HepG2 (cell line): ENCODE measurements at regions not wholly inside any gene's neighbourhood (a gene's known extent, or its start where the extent isn't known, plus 50 kb on each side); places are given as distances from the start of the nearest gene placed in this dataset.

Experiments used
- ARNT ChIP-seq: fragments of 450-650 bp; IDR thresholded peaks from 2 replicates; pipeline ENCODE4 v1.6.1; 2017
- ATF7-NPFF ChIP-seq: sonication (generic); formaldehyde crosslinking; IDR thresholded peaks from 2 replicates; pipeline ENCODE4 v1.8.1; 2023; ENCODE audit warnings: mild to moderate bottlenecking, low read depth, missing genetic modification reagents, moderate library complexity
- EED ChIP-seq: sonication (generic); formaldehyde crosslinking; IDR thresholded peaks from 2 replicates; pipeline ENCODE4 v1.5.0; 2020; ENCODE audit warnings: mild to moderate bottlenecking, missing genetic modification reagents
- ELF1 ChIP-seq: sonication (generic); formaldehyde crosslinking; IDR thresholded peaks from 2 replicates; pipeline ENCODE4 v1.4.0; 2020; ENCODE audit warnings: missing genetic modification reagents
- FOXK1 ChIP-seq: sonication (generic); formaldehyde crosslinking; IDR thresholded peaks from 2 replicates; pipeline ENCODE4 v1.4.0; 2020; ENCODE audit warnings: low read depth, missing genetic modification reagents, borderline replicate concordance
- GABPA ChIP-seq, 2 experiments: IDR thresholded peaks; 2 replicates each; pipeline ENCODE4 v1.6.1; 2011 to 2016; ENCODE audit warnings: low read depth in 2 of 2, low read length in 1 of 2, missing biosample characterization in 1 of 2, missing genetic modification characterization in 1 of 2
- GABPB1 ChIP-seq: IDR thresholded peaks from 2 replicates; pipeline ENCODE4 v1.6.1; 2016; ENCODE audit warnings: mild to moderate bottlenecking, missing genetic modification reagents, moderate library complexity, missing compliant biosample characterization
- KLF9 ChIP-seq: IDR thresholded peaks from 2 replicates; pipeline ENCODE4 v1.6.1; 2016; ENCODE audit warnings: low read depth
- SAP130 ChIP-seq: IDR thresholded peaks from 2 replicates; pipeline ENCODE4 v1.6.1; 2016; ENCODE audit warnings: low read depth
- SOX6 ChIP-seq, 2 experiments: fragments of 450-650 bp in 1 of 2; sonication (generic) in 1 of 2; formaldehyde crosslinking in 1 of 2; IDR thresholded peaks; 2 replicates each; pipeline versions ENCODE4 v1.4.0 to v1.6.1; 2017 to 2020; ENCODE audit warnings: antibody characterized with exemption in 1 of 2, mild to moderate bottlenecking in 1 of 2, missing genetic modification reagents in 1 of 2
- SP1 ChIP-seq, 2 experiments: fragments of 450-650 bp in 1 of 2; sonication (generic) in 1 of 2; formaldehyde crosslinking in 1 of 2; IDR thresholded peaks; 2 replicates each; pipeline versions ENCODE4 v1.4.0 to v1.6.1; 2016 to 2020; ENCODE audit warnings: missing genetic modification reagents in 1 of 2
- SPEN ChIP-seq: sonication (generic); formaldehyde crosslinking; IDR thresholded peaks from 2 replicates; pipeline ENCODE4 v1.5.1; 2020; ENCODE audit warnings: low read depth, mild to moderate bottlenecking, missing genetic modification reagents
- TEAD3 ChIP-seq: optimal IDR thresholded peaks from 2 replicates; pipeline ENCODE3; 2016; ENCODE audit warnings: borderline replicate concordance
- YEATS2 ChIP-seq: sonication (generic); formaldehyde crosslinking; IDR thresholded peaks from 2 replicates; pipeline ENCODE4 v1.4.0; 2020; ENCODE audit warnings: missing genetic modification reagents, borderline replicate concordance
- ZFX ChIP-seq: sonication (generic); formaldehyde crosslinking; IDR thresholded peaks from 2 replicates; pipeline ENCODE4 v1.4.0; 2020; ENCODE audit warnings: mild to moderate bottlenecking, low read depth, missing genetic modification reagents, moderate library complexity
- ZNF501 ChIP-seq: sonication (generic); formaldehyde crosslinking; IDR thresholded peaks from 2 replicates; pipeline ENCODE4 v1.5.1; 2020; ENCODE audit warnings: mild to moderate bottlenecking, moderate library complexity, missing genetic modification reagents
- ZNF652 ChIP-seq: IDR thresholded peaks from 2 replicates; pipeline ENCODE4 v1.6.1; 2016; ENCODE audit warnings: low read depth, borderline replicate concordance
- TF ChIP-seq, protein P1 (sequence below): sonication (generic); formaldehyde crosslinking; IDR thresholded peaks from 2 replicates; pipeline ENCODE4 v1.4.0; 2020; ENCODE audit warnings: missing genetic modification reagents, borderline replicate concordance
- TF ChIP-seq, protein P2 (sequence below): sonication (generic); formaldehyde crosslinking; IDR thresholded peaks from 2 replicates; pipeline ENCODE4 v1.4.0; 2020; ENCODE audit warnings: mild to moderate bottlenecking, missing genetic modification reagents
- TF ChIP-seq, protein P3 (sequence below): IDR thresholded peaks from 2 replicates; pipeline ENCODE4 v1.6.1; 2016; ENCODE audit warnings: low read depth, borderline replicate concordance
- TF ChIP-seq, protein P4 (sequence below): sonication (generic); formaldehyde crosslinking; IDR thresholded peaks from 2 replicates; pipeline ENCODE4 v1.5.0; 2020; ENCODE audit warnings: mild to moderate bottlenecking, missing genetic modification reagents, borderline replicate concordance

DNA sequence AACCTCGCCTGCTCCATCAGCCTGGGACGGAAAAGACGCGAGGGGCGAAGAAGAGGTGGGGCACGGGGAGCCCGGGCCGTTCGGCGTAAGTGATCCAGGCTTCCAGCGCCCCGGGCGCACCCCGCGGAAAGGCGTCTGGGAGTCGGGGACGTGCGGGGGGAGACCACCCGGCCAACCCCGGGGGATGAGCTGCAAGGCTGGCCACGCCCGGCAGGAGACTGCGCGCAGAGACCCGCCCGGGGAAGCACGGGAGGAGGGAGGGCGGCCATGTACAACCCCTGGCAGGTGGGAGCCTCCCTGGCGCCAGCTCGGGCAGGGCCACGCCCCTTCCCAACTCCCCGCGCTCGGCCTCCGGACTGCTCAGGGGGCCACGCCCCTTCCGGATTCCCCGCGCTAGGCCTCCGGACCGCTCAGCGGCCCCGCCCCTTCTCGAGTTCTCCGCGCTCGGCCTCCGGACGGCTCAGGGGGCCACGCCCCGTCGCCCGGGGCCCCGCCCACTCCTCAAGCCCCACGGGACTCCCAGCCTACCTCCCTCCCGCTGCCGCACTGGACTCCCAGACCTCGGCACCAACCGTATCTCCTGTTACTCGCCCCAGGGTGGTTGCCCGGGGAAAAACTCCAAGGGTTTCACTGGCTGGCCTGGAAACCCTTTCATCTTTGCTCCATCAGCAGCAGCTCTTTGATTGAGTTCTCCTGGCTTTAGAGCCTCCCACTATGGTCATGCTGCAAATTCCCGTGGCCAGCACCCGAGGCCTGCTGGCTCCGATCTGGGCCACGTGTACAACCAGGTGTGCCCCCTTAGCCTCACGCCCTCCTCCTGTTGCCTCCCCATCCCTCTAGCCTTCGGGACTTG is 284.4 kb downstream of the ZEB1 start (continued):
- TF ChIP-seq TEAD3 (CRISPR knock-in tag) (peak; percentile 24), SAP130 (CRISPR knock-in tag) (0 out of 2 replicates have a peak, but pooled peaks have one; percentile 23), KLF9 (CRISPR knock-in tag) (peak; percentile 81; the same call in 1 of the 2 replicates), SPEN (0 out of 2 replicates have a peak, but pooled peaks have one; percentile 18), GABPB1 (CRISPR knock-in tag) (peak; percentile 94), GABPA (IDR thresholded peaks at IDR 0.05; ENCODE audit: low read depth, low read length) (peak; percentile 43; the same call in 1 of the 2 replicates), GABPA (CRISPR knock-in tag; IDR thresholded peaks at IDR 0.05; ENCODE audit: low read depth) (peak; percentile 66), ELF1 (CRISPR knock-in tag) (0 out of 2 replicates have a peak, but pooled peaks have one; percentile 36), SP1 (IDR thresholded peaks at IDR 0.05) (no peak), SP1 (CRISPR knock-in tag; IDR thresholded peaks at IDR 0.05) (peak; percentile 68), ARNT (no peak), YEATS2 (CRISPR knock-in tag) (0 out of 2 replicates have a peak, but pooled peaks have one; percentile 36), ATF7-NPFF (CRISPR knock-in tag) (no peak), ZNF501 (CRISPR knock-in tag) (peak; percentile 35; the same call in 1 of the 2 replicates), EED (no peak), ZNF652 (CRISPR knock-in tag) (no peak), FOXK1 (CRISPR knock-in tag) (no peak), ZFX (CRISPR knock-in tag) (peak; percentile 43; the same call in 1 of the 2 replicates), SOX6 (IDR thresholded peaks at IDR 0.05) (no peak), SOX6 (CRISPR knock-in tag; IDR thresholded peaks at IDR 0.05) (peak; percentile 19; the same call in 1 of the 2 replicates)
- TF ChIP-seq, protein P1, sequence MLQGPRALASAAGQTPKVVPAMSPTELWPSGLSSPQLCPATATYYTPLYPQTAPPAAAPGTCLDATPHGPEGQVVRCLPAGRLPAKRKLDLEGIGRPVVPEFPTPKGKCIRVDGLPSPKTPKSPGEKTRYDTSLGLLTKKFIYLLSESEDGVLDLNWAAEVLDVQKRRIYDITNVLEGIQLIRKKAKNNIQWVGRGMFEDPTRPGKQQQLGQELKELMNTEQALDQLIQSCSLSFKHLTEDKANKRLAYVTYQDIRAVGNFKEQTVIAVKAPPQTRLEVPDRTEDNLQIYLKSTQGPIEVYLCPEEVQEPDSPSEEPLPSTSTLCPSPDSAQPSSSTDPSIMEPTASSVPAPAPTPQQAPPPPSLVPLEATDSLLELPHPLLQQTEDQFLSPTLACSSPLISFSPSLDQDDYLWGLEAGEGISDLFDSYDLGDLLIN (CRISPR knock-in tag) = no peak
- TF ChIP-seq, protein P2, sequence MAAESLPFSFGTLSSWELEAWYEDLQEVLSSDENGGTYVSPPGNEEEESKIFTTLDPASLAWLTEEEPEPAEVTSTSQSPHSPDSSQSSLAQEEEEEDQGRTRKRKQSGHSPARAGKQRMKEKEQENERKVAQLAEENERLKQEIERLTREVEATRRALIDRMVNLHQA (CRISPR knock-in tag) = no peak
- TF ChIP-seq, protein P3, sequence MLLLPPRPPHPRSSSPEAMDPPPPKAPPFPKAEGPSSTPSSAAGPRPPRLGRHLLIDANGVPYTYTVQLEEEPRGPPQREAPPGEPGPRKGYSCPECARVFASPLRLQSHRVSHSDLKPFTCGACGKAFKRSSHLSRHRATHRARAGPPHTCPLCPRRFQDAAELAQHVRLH = no peak
- TF ChIP-seq, protein P4, sequence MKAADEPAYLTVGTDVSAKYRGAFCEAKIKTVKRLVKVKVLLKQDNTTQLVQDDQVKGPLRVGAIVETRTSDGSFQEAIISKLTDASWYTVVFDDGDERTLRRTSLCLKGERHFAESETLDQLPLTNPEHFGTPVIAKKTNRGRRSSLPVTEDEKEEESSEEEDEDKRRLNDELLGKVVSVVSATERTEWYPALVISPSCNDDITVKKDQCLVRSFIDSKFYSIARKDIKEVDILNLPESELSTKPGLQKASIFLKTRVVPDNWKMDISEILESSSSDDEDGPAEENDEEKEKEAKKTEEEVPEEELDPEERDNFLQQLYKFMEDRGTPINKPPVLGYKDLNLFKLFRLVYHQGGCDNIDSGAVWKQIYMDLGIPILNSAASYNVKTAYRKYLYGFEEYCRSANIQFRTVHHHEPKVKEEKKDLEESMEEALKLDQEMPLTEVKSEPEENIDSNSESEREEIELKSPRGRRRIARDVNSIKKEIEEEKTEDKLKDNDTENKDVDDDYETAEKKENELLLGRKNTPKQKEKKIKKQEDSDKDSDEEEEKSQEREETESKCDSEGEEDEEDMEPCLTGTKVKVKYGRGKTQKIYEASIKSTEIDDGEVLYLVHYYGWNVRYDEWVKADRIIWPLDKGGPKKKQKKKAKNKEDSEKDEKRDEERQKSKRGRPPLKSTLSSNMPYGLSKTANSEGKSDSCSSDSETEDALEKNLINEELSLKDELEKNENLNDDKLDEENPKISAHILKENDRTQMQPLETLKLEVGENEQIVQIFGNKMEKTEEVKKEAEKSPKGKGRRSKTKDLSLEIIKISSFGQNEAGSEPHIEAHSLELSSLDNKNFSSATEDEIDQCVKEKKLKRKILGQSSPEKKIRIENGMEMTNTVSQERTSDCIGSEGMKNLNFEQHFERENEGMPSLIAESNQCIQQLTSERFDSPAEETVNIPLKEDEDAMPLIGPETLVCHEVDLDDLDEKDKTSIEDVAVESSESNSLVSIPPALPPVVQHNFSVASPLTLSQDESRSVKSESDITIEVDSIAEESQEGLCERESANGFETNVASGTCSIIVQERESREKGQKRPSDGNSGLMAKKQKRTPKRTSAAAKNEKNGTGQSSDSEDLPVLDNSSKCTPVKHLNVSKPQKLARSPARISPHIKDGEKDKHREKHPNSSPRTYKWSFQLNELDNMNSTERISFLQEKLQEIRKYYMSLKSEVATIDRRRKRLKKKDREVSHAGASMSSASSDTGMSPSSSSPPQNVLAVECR (CRISPR knock-in tag) = peak; percentile 49; the same call in 1 of the 2 replicates
